Stimulated activated naive CD8-positive, alpha-beta T cell treated with anti-CD3 and anti-CD28 coated beads, Interleukin-15, amount 100 ng/mL, for 72 hours (primary cell): ENCODE measurements at regions not wholly inside any gene's neighbourhood (a gene's known extent, or its start where the extent isn't known, plus 50 kb on each side); places are given as distances from the start of the nearest gene placed in this dataset.
"Not testable (repeated sequence)": the region's sequence is repeated elsewhere in the genome, so short reads cannot be mapped to it uniquely, and the experiment has no call there.

ENCODE experiments used
- ATAC-seq: fragments of 150-1000 bp; cut with Tn5 transposase; 2 replicates; pipeline ENCODE4 v1.10.0; 2021; ENCODE audit warnings: mild to moderate bottlenecking, moderate library complexity
- DNase-seq, 2 donors: peaks; one replicate each; pipeline ENCODE4 v3.0.0; 2021 to 2022
- H3K27ac Mint-ChIP-seq, 2 donors: one replicate each; pipeline ENCODE4 v1.8.0; 2022; ENCODE audit warnings: mild to moderate bottlenecking in 2 of 2, mixed read lengths in 2 of 2, moderate library complexity in 2 of 2
- H3K27me3 Mint-ChIP-seq: one replicate; pipeline ENCODE4 v1.8.0; 2022; ENCODE audit warnings: mixed read lengths
- H3K4me1 Mint-ChIP-seq: one replicate; pipeline ENCODE4 v1.8.0; 2022; ENCODE audit warnings: mild to moderate bottlenecking, mixed read lengths
- H3K4me3 Mint-ChIP-seq, 2 donors: one replicate each; pipeline ENCODE4 v1.8.0; 2022; ENCODE audit warnings: mild to moderate bottlenecking in 2 of 2, mixed read lengths in 2 of 2, moderate library complexity in 1 of 2
- H3K9me3 Mint-ChIP-seq, 2 donors: one replicate each; pipeline ENCODE4 v1.8.0; 2022; ENCODE audit warnings: mixed read lengths in 2 of 2

DNA sequence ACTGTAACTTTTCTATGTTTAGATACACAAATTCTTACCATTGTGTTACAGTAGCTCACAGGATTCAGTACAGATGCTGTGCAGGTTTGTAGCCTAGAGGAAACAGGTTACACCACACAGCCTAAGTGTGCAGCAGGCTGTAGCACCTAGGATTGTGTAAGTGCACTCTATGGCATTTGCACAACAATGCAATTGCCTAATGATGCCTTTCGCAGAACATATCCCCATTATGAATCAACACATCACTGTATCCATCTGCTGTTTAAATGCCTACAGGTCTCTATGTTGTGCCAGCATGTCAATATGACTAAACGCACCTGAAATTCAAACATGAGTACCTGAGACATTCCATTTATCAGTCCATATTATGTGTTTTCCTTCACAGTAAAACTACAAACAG lies 138.0 kb upstream of the VOPP1 start:
- not testable (repeated sequence) for DNase-seq, ATAC-seq, H3K27ac Mint-ChIP-seq, H3K4me3 Mint-ChIP-seq, H3K27me3 Mint-ChIP-seq, H3K4me1 Mint-ChIP-seq, H3K9me3 Mint-ChIP-seq

DNA sequence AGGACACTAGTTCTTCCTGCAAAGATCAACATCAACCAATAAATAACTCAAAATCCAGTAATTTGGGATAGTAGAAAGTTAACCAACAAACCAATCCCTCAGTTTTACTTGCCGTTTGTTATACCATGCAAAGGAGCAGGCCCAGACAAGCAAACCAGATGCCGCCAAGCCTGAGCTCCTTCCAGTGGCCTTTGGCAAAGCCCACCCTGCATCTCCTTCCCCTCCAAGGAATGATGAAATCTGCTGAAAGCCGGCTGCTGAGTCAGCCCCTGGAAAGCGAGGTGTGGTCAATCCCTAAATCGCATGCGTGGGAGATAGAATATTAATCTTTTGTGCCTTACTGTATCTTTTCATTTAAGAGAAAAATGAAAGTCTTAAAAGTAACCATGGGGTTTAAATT lies 135.7 kb upstream of the VOPP1 start:
- H3K27me3 Mint-ChIP-seq, ATAC-seq, H3K9me3 Mint-ChIP-seq, H3K4me3 Mint-ChIP-seq, H3K4me1 Mint-ChIP-seq, DNase-seq, H3K27ac Mint-ChIP-seq: not testable (repeated sequence)

DNA sequence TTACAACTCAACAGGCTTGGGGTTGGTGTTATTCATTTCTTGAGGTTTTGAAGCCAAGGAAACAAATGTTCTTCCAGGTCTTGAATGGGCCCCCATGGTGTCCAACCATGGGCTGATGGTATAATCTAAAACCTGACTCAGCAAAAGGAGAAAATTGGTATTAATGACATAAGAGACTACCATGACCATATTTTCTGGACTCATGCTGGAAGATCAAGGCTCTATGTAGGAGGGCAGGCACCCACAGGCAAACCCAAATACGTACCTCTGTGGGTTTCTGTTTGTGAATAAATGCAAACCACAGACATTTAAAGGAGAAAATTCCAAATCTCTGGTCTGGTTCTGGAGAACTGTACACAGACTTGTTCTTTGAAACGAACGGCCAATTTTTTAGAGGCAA lies 135.1 kb upstream of the VOPP1 start:
- not testable (repeated sequence) for H3K4me1 Mint-ChIP-seq, H3K9me3 Mint-ChIP-seq, H3K27me3 Mint-ChIP-seq, ATAC-seq, H3K4me3 Mint-ChIP-seq, DNase-seq, H3K27ac Mint-ChIP-seq

DNA sequence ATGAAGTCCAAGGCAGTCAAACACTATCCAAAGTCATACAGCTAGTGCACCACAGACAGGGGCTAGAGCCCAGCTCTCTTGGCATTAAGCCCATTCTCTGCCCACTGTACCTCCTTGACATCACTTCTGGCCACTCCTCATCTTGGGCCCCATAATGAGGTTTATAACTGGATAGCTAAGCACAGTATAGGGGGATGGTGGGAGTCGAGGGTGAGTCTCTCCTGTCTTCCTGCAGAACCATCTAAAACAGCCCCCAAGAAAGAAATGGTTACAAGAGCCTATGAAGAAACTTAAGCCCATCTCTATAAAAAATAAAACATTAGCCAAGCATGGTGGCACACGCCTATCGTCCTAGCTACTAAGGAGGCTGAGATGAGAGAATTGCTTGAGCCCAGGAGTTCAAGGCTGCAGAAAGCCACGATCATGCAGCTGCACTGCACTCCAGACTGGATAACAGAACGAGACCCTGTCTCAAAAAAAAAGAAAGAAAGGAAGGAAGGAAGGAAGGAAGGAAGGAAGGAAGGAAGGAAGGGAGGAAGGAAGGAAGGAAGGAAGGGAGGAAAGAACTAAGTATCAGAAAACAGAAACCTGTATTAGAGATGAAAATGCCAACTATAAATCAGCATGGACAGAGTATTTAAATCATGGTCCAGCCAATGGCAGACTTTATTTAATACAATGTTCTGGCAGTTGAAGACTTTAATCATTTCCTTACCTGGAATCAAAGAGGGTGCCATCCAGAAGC lies 134.3 kb upstream of the VOPP1 start:
- not testable (repeated sequence) for ATAC-seq, DNase-seq, H3K4me3 Mint-ChIP-seq, H3K27me3 Mint-ChIP-seq, H3K9me3 Mint-ChIP-seq, H3K4me1 Mint-ChIP-seq
- H3K27ac Mint-ChIP-seq: peak overlapping the region in 1 of 2 donors; percentile 70

DNA sequence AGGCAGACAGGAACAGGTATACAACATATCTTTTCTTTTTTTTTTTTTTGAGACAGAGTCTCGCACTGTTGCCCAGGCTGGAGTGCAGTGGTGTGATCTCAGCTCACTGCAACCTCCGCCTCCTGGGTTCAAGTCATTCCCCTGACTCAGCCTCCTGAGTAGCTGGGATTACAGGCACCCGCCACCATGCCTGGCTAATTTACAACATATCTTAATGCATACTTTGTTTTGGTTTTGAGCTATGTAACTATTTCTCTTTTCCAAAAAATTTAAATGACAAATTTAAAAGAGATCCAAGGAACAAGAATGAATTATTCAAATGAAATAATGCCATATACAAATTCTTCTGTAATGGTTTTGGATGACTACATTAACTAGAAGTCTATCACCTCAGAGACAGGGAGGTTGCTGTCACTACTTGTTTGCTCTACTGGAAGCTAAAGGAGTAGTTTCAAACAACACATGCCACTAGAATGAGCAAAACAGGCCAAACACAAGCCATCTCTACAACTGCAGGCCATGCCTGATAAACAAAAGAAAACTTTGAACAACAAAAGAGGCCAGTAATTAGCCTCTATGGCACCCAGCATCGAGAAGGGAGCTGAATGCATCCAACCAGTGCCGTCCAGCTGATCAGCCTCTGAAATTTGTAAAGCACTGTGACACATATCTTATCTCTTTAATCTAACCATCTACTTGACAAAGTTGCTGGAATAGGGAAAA lies 133.6 kb upstream of the VOPP1 start:
- H3K4me3 Mint-ChIP-seq, H3K9me3 Mint-ChIP-seq, DNase-seq, H3K27ac Mint-ChIP-seq, ATAC-seq, H3K4me1 Mint-ChIP-seq, H3K27me3 Mint-ChIP-seq: not testable (repeated sequence)

DNA sequence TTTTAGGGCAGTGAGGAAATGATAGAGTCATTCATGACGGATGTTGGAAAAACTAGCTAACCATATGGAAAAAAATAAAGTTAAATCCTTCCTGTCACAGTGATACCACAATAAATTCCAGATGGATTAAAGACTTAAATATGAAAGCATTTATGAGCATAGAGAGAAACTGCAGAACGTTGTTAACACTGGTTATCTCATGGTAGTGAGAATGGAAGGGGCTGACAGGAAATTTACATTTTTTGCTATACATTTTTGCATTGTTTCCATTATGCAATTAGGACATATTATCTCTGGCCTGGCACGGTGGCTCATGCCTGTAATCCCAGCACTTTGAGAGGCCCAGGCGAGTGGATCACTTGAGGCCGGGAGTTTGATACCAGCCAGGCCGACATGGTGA lies 130.5 kb upstream of the VOPP1 start:
- ATAC-seq: not testable (repeated sequence)

DNA sequence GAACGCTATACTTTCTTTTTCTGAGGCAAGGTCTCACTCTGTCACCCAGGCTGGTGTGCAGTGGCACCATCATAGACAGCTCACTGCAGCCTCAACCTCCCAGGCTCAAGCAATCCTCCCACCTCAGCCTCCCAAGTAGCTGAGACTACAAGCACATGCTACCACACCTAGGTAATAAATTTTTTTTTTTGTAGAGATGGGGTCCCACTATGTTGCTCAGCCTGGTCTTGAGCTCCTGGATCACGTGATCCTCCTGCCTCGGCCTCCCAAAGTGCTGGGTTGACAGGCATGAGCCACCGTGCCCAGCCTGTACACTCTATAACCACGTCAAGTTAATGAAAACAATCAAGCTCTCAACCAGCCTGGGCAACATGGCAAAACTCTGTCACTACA lies 127.1 kb upstream of the VOPP1 start:
- not testable (repeated sequence) for ATAC-seq, DNase-seq, H3K9me3 Mint-ChIP-seq
- H3K27ac Mint-ChIP-seq: peak overlapping the region in 1 of 2 donors; percentile 82
- H3K27me3 Mint-ChIP-seq: peaks cover 11% of the 10 kb centered on the region
- peaks cover 13% of the 10 kb centered on the region for H3K4me1 Mint-ChIP-seq
- peak overlapping the region in 1 of 2 donors; percentile 26 for H3K4me3 Mint-ChIP-seq

More for the DNA sequence above, 130.5 kb upstream of the VOPP1 start:
- H3K27me3 Mint-ChIP-seq: peaks cover 11% of the 10 kb centered on the region
- H3K27ac Mint-ChIP-seq, H3K4me3 Mint-ChIP-seq, H3K9me3 Mint-ChIP-seq, DNase-seq, H3K4me1 Mint-ChIP-seq: not testable (repeated sequence)

DNA sequence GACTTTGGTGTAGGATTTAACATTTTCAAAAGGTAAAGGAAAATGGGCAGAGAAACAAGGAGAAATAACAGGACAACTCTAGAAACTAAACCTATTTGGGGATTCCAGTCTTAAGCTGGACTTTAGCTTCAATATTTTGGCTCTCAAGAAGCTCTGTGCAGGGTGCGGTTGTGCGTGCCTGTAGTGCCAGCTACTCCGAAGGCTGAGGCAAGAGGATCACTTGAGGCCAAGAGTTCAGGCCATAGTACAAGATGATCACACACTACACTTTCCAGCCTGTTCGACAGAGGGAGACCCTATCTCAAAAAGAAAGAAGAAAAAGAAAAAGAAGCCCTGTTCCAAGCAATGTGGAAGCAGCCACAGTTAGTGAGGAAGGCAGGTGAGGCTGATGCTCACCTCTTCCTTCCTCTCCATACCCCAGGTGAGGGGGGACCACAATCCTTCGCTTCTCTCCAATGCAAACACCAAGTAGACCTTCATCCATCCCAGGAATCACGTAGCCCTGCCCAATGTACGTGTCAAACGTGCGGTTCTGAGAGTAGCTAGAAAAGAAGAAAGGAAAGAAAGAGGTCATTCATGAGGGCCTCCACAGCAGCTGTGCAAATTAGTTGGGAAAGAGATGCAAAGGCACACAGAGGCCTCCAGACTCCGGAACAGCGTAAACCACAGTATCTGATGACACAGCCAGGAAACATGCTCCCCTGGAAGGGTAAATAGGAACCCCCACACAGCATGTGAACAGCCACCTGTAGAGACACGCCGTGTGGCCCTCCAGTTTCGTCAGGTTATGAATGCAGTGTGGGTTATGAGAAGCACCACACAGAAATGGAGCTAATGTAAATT lies 126.5 kb upstream of the VOPP1 start:
- H3K4me3 Mint-ChIP-seq: peak overlapping the region; percentile 21 to 63
- DNase-seq: peak in 1 of 2 donors; percentile 38
- ATAC-seq: peak; percentile 88

DNA sequence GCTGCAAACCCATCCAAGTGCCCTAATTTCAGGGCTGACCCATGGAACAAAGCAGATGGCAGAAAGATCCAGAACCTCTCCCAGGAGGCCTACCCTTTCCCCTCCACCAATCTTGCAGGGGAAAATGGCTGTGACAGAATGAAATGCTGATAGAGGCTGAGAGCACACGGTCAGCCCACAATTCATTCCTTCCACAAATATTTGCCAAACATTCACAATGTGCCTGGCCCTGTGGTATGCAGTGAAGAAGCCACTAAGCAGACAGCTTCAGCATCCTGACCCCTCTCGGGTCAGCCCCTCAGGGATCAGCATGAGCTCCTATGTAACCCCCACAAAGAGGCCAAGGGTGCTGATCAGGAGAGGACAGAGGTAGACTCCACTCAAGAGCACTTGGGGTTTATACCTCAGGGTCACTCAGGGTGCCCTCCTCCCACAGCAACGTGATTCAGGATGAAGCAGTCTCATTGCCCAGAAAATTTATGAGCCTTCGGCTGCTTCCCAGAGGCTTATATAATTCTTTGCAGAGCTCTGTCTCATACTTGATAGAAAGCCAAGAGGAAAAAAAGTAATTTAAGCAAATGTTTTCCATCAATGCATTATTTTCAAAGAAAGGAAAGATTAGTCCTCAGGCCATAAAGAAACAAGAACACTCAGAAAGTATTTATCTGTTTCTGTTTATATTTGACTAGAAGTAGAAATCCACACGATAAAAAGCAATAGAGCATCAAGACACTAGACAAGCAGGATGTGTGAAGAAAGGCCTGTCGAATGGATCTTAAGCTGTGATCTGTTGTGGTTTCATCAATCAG lies 123.8 kb upstream of the VOPP1 start:
- Mint-ChIP-seq H3K27me3 (peaks cover 21% of the 10 kb centered on the region), H3K4me1 (peaks cover 14% of the 10 kb centered on the region)
- not testable (repeated sequence) for H3K4me3 Mint-ChIP-seq, DNase-seq, H3K9me3 Mint-ChIP-seq, H3K27ac Mint-ChIP-seq, ATAC-seq

More for the DNA sequence above, 126.5 kb upstream of the VOPP1 start:
- H3K27ac Mint-ChIP-seq: peak overlapping the region; percentile 71 to 82
- peaks cover 11% of the 10 kb centered on the region for H3K27me3 Mint-ChIP-seq
- H3K4me1 Mint-ChIP-seq: peaks cover 14% of the 10 kb centered on the region
- not testable (repeated sequence) for H3K9me3 Mint-ChIP-seq

DNA sequence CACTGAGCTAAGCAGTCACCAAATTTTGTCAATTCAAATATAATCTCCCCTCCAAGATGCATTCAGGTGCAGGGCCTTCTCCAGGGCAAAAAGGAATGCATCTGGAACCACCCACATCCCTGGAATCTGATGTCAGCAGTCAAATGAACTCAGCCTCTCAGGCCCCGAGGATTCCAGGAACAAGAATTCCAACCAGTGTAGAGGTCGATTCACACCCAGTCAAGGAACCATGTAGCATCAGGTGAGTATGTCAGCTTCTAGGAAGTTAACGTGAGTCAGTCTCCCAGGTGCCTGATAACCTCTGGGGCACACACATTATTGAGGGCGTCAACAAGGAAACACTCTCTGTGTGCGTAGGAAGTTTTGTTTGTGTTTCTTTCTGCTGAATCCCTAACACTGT lies 122.2 kb upstream of the VOPP1 start:
- not testable (repeated sequence) for DNase-seq, H3K4me3 Mint-ChIP-seq, H3K27ac Mint-ChIP-seq, ATAC-seq, H3K9me3 Mint-ChIP-seq
- H3K4me1 Mint-ChIP-seq: peaks cover 14% of the 10 kb centered on the region
- peaks cover 10% of the 10 kb centered on the region for H3K27me3 Mint-ChIP-seq

DNA sequence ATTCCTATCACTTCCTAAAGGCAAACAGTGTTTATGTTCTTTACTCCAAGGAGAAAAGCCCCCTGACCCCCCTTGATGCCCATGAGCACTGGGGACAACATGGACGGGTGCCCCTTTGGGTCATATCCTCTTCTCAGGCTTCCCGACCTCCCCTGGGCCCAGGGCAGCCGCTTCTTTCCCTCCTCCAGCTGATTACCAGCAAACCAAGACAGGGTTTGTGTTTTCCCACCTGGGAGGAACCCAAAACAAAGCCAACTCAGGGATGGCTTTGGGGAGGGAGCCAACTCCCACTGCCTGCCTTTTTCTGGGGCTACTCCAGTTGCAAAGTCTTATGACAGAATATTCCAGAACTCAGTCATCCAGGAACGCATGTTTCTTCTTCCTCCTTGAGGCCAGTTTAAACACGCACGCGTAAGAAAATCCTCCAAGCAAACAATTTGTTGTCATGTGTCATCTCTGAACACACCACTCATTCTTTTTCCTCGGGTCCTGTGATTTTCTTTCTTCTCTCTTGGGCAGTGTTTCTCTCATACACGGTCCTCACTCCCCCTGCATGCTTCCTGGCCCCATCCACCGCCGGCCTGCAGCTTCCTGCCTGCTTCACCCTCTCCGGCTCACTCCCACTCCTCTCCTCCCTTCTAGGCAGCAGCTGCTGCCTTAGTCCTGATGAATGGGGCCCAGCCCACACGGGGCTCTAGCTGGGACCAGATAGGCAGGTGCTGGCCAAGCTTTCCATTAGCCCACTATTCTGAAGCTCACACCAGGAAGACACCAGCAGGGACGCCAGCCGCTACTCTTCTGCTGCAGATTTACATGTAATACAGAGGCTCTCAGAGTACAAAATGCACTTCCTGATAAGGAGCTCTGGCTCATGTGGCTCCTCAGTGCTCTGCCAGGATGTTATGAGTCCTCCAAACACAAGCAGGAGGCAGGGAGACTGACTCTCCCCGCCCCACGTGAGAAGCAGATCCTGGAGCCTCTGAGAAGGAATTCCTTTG lies 116.7 kb upstream of the VOPP1 start:
- not testable (repeated sequence) for DNase-seq, H3K27ac Mint-ChIP-seq, H3K9me3 Mint-ChIP-seq, H3K4me3 Mint-ChIP-seq, H3K4me1 Mint-ChIP-seq
- ATAC-seq: peak; percentile 23
- H3K27me3 Mint-ChIP-seq: peaks cover 29% of the 10 kb centered on the region

DNA sequence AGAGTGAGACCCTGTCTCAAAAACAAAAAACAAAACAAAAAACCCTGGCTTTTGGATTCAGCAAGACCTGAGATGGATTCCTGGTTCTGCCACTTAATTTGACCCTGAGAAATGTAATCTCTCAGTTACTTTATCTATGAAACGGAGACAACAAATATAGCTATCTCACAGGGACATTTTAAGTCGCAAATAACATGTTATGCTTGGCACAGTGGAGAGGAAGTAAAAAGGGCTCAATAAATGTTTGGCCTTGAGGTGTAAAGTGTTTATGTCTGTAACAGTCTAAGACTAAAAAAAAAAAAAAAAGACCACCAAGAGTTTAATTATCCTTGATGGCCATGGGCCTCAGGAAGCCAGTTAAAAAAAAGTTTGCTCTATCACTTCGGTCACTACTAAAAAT lies 116.0 kb upstream of the VOPP1 start:
- not testable (repeated sequence) for ATAC-seq, H3K9me3 Mint-ChIP-seq, H3K27ac Mint-ChIP-seq, H3K4me1 Mint-ChIP-seq, DNase-seq, H3K4me3 Mint-ChIP-seq
- H3K27me3 Mint-ChIP-seq: peaks cover 29% of the 10 kb centered on the region

DNA sequence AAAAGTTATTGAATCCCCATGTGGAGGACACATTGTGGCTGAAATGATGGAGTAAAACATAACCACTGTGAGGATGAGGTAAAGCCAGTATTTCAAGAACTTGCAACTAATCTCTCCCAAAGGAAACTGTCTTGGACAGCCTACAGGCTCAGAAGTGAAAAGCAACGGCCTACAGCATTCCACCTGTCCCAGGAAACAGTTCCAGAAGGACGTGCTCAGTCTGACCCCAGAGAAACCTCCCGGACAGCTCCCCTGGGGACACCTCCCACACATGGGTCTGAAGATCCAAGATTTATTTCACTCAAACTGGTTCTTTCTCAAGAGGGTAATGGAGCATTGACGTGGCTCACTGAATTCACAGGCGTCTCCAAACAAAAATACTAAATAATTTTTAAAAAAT lies 115.0 kb upstream of the VOPP1 start:
- peaks cover 19% of the 10 kb centered on the region for H3K27me3 Mint-ChIP-seq
- H3K4me3 Mint-ChIP-seq, H3K27ac Mint-ChIP-seq, DNase-seq, H3K9me3 Mint-ChIP-seq, ATAC-seq, H3K4me1 Mint-ChIP-seq: not testable (repeated sequence)

DNA sequence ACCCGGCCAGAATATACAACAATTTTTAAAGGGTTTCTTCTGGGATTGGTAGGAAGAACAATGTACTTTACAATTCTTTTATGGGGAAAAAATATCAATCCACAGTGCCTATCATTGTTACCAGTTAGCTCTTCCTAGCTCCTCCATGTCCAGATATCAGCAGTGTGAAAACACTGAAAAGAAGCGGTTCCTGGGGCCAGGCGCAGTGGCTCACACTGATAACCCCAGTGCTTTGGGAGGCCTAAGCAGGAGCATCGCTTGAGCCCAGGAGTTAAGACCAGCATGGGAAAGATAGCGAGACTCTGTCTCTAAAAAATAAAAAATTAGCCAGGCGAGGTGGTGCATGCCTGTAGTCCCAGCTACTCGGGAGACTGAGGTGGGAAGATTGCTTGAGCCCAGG lies 114.5 kb upstream of the VOPP1 start:
- not testable (repeated sequence) for H3K9me3 Mint-ChIP-seq, H3K4me3 Mint-ChIP-seq, H3K4me1 Mint-ChIP-seq, H3K27ac Mint-ChIP-seq, DNase-seq, ATAC-seq
- peaks cover 19% of the 10 kb centered on the region for H3K27me3 Mint-ChIP-seq
